ENCODE measurements at regions not wholly inside any gene's neighbourhood (a gene's known extent, or its start where the extent isn't known, plus 50 kb on each side); places are given as distances from the start of the nearest gene placed in this dataset.
"Not testable (repeated sequence)": the region's sequence is repeated elsewhere in the genome, so short reads cannot be mapped to it uniquely, and the experiment has no call there.

DNA sequence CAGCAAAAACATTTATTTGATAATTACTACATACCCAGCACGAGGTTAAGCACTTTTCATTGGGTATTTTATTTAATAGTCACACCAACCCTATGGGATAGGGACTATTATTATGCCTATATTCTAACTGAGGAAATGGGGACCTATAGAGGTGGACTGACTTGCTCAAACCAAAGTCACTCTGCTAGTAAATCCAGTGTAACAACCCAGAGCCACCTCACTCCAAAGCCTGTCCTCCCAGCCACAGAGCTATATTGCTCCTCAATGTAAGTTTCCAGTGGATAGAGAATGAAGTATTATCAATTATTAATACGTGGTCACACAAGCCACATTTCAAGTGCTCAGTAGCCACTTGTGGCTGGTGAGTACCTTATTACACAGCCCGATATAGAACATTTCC is 97.5 kb downstream of the RGS2 start:
- DNase-seq (ENCODE audit: low read depth), result no peak

- no peak for DNase-seq (ENCODE audit: low read depth)
Measured at GRCh38 chr1:192907545-192908243, 98.9 kb downstream of the RGS2 start.

DNA sequence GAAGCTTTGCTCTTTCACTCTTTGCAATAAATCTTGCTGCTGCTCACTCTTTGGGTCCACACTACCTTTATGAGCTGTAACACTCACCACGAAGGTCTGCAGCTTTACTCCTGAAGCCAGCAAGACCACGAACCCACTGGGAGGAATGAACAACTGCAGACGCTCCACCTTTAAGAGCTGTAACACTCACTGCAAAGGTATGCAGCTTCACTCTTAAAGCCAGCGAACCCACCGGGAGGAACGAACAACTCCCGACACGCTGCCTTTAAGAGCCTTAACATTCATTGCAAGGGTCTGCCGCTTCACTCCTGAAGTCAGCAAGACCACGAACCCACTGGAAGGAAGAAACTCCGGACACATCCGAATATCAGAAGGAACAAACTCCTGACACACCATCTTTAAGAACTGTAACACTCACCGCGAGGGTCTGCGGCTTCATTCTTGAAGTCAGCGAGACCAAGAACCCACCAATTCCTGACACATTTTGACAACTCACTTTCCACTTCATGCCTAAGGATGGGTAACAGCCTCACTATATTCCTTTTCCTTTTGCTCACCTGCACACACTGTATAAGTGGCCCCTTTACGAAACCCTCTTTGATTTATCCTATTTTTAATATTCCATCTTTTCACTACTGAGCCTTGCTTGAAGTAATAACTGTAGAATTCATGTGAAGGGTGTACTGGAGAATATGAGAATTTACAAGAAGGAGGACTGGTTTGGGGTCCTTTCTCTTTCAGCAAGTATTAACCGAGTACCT is 103.2 kb downstream of the RGS2 start:
- not testable (repeated sequence) for DNase-seq (ENCODE audit: low read depth)

DNA sequence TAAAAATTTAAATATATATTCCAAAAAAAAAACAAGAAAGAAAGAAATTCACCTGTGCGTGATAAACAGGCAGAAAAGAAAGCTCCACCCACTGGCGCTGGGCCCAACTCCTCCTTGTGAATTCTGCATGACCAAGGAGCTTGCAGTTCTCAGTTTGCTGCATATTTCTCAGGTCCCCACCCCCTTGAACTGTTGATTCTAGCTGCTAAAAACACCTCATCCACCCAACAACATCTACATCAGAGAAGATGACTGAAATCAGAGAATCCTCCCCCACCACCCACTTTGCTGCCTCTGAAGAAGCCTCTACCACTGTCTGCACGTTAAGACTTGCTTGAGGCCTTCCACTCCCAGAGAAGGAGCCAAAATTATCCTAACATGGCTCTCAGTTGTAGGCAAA is 104.8 kb downstream of the RGS2 start:
- no peak for DNase-seq (ENCODE audit: low read depth)

DNA sequence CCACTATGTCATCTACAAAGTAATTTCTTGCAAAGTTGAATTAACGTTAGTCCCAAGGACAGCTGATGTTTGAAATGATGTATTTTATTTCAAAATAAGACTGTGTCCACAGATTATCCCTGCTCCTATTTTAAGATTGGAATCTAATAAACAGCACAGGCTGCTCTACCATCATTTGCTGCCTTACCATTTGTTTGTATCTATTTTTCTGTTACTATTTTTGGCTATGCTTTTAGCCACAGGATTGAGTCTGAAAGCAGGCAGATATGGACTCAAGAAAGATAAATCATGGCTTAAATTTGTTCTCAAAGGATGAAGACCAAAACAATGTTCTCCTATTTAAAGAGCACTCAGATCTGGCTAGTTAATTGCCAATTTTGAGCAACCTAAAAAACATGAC is 105.3 kb downstream of the RGS2 start:
- no peak for DNase-seq (ENCODE audit: low read depth)

GRCh38 chr1:192914696-192915095 is 105.9 kb downstream of the RGS2 start:
- no peak for DNase-seq (ENCODE audit: low read depth)

DNA sequence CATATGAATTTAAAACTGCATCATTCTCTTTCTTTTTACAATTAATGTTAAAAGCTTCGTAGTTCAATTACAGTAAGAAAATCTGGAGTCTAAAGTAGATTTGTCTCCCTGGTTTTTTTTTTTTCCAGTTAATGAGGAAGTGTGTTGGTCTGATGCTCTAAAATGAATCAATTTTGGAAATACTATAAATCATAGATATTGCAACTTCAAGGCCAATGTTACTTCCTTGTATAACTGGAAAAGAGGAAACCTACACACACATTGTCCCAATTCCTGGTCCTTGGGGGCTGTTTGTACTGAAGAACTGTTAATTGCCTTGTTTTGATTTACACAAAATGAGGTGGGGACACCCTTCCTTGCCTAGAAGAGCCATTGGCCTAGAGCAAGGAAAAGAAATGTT is 107.2 kb downstream of the RGS2 start:
- DNase-seq (ENCODE audit: low read depth), result no peak

- no peak for DNase-seq (ENCODE audit: low read depth)
Measured at GRCh38 chr1:192918259-192918658, 109.4 kb downstream of the RGS2 start.

DNA sequence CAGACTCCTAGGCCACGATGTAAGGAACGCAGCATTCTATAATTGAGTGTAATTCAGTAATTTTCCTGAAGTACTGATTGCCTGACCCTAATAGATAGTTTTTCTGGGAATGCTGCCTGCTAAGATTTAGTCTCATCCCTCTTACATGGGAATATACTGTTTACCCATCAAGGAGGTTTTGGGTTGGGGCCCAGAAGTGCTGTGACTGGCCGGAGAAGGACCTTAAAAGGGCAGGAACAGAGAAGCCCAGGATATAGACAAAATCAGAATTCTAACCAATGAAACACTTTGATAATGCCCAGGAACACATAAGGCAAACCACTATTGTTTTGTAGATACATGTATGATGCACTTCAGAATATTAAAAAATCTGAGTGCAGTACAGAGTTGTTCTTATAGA is 111.6 kb downstream of the RGS2 start:
- no peak for DNase-seq (ENCODE audit: low read depth)

- no peak for DNase-seq (ENCODE audit: low read depth)
Measured at GRCh38 chr1:192925609-192926008, 116.8 kb downstream of the RGS2 start.

- DNase-seq (ENCODE audit: low read depth), result no peak
Measured at GRCh38 chr1:192926736-192927135, 117.9 kb downstream of the RGS2 start.

DNA sequence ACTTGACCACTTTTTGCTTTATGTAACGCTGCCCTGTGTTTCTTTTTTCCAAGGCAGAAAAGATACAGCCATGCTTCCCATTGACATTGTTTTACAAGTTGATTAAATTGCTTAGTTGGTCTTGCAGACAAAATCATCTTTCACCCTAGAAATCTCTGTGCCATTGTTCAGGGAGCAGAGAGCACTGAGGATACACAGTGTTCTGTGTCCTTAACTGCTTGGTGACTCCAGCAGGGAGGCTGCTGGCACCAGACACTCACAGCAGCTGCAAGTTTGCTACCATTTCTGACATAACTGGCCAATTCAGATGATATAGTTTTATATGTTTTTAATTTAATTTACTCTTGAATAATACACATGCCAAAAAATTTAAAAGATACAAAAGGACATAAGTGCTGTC is 118.7 kb downstream of the RGS2 start:
- DNase-seq (ENCODE audit: low read depth), result no peak

GRCh38 chr1:192929597-192929996 is 120.8 kb downstream of the RGS2 start:
- DNase-seq (ENCODE audit: low read depth), result no peak

- DNase-seq (ENCODE audit: low read depth), result no peak
Measured at GRCh38 chr1:192933744-192934143, 124.9 kb downstream of the RGS2 start.

DNA sequence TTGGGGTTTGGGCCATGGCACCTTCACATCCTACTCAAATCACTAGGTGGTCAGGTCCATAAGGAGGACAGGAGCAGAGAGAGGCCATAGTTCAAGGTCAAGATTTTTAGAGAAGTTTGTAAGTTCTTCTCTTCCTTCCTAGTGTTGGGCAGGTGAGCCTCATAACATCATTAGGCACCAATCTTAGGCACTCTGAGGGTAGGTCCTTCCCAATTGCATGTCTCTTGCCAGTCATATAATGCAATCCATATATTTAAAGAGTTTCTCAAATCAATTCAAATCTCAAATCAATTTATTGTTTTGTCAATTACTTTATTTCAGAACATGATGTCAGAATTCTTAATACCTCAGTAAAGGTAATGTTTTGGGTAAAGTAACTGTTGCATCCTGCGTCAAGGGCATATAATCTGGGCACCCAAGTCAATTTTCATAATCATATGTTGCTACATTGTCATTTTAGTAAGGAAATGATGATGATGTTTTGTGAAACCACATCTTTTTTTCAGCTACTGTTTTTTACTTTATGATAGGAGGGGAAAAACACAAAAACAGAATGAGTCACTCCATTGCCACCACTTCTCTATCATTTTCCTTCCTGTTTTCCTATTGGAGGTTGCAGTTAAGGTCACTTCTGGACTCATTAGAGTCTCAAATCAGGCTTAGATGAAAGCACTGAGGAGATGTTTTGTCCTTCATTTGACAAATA is 122.7 kb downstream of the UCHL5 start:
- no peak for DNase-seq (ENCODE audit: low read depth)

DNA sequence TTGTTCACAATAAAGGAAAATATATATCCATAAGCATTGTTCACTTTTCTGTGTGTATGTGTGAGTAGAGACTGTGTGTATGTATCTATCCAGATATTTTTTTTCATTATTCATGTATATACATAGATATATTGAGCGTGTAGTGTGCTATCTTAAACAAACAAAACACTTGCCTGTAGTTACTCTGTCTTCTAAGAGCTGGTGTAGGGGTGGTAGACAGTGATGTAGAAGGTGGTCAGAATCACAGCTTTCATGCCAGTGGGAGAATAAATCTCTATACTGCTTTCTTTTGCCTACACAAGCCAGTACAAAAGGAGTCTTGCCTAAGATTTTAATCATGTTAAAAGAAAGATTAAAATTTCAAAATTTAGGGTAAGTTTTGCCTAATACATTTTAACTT is 122.0 kb downstream of the UCHL5 start:
- DNase-seq (ENCODE audit: low read depth), result no peak

DNA sequence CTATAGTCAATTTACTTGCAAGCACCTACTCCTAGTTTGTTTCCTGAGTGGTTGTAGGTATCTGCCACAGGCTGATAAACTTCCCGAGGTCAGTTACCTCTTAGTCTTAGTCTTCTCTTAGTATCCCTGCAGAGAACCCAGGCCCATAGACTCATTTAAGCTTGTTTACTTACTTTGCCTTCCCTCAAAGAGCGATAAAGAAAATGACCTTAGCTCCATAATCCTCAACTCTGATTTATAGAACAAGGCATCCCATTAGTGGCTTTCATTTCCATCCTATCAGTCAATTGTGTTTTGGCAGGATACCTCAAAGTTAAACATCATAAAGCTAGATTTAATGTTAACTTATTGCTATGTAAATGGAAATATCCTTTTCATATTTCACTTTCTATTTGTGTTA is 119.7 kb downstream of the UCHL5 start:
- no peak for DNase-seq (ENCODE audit: low read depth)

GRCh38 chr1:192940658-192941057 is 118.5 kb downstream of the UCHL5 start:
- no peak for DNase-seq (ENCODE audit: low read depth)

GRCh38 chr1:192941722-192942411 is 117.3 kb downstream of the UCHL5 start:
- no peak for DNase-seq (ENCODE audit: low read depth)

DNA sequence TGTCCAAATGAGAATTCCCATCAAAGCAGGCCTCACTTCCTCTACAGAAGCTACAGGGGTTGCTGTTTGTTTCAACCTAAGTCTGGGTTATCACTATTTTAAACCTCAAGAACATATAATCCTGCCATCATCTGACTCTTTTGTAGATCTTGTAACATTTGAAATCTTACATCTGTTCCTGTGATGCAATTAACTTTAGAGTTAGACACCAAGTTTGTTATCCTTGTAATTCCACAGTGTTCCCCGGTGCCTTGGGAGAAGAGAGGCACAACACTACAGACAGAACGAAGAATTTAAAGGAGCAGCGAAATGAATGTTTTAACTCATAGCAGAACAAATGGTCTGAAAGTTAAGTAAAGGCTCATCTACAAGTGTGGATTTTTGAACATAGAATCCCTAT is 116.1 kb downstream of the UCHL5 start:
- no peak for DNase-seq (ENCODE audit: low read depth)

- no peak for DNase-seq (ENCODE audit: low read depth)
Measured at GRCh38 chr1:192943522-192943921, 115.6 kb downstream of the UCHL5 start.

DNA sequence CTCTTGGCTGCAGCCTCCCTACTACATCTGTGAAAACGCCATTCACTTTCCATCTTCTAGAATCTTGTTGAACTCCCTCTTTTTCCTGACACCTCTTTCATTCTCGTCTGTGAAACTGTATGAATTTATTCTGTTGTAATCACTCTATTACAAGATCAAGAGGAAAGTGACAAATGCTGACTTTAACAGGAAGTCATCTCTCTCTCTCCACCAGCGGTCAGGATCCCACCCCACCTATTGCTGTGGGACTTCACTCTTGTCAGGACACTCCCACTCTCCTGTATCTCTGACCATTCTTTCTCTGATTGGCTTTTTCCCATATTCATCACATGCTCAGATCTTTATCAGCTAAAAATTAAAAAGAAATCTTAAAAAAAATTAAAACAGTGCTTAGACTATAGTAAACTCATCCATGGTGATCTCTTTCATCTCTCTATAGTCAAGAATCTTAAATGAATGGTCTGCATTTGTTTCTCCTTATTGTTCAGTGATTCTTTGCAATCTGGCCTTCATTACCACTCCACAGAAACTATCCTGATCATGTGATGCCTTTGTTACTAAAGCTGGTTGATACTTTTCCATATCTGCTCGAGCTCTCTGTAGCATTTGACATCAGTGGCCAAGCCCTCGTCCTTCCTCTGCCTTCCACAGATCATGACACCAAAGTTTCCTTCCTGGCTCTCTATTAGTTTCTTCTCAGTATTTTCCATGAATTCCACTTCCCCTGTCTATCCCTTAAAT is 113.6 kb downstream of the UCHL5 start:
- no peak for DNase-seq (ENCODE audit: low read depth)

All from GM04503 (cell line).